H9 (cell line): ENCODE measurements at regions not wholly inside any gene's neighbourhood (a gene's known extent, or its start where the extent isn't known, plus 50 kb on each side); places are given as distances from the start of the nearest gene placed in this dataset.

Experiments used
- DNase-seq: peaks from one replicate; pipeline ENCODE4 v3.0.0-alpha.2; 2017
- H2AFZ ChIP-seq: one replicate; pipeline ENCODE4 v1.6.1; 2013; ENCODE audit warnings: mild to moderate bottlenecking, low read length, control low read depth, moderate library complexity
- H2AK5ac ChIP-seq: 2 replicates; pipeline ENCODE4 v1.6.1; 2013; ENCODE audit warnings: low read length, control low read depth, mixed read lengths; ENCODE audit not compliant: insufficient read length
- H2BK120ac ChIP-seq: one replicate; pipeline ENCODE4 v1.6.1; 2013; ENCODE audit warnings: low read depth, mild to moderate bottlenecking, low read length, control low read depth, inconsistent platforms; ENCODE audit not compliant: poor library complexity, severe bottlenecking
- H2BK12ac ChIP-seq: 2 replicates; pipeline ENCODE4 v1.6.1; 2013; ENCODE audit warnings: low read length, control low read depth, mixed read lengths, low read depth; ENCODE audit not compliant: insufficient read length
- H2BK15ac ChIP-seq: 2 replicates; pipeline ENCODE4 v1.6.1; 2013; ENCODE audit warnings: low read depth, low read length, control low read depth
- H2BK20ac ChIP-seq: one replicate; pipeline ENCODE4 v1.6.1; 2013; ENCODE audit warnings: low read depth, mild to moderate bottlenecking, low read length, control low read depth, inconsistent platforms; ENCODE audit not compliant: poor library complexity, severe bottlenecking
- H2BK5ac ChIP-seq: 2 replicates; pipeline ENCODE4 v1.6.1; 2013; ENCODE audit warnings: low read length, control low read depth, mixed read lengths; ENCODE audit not compliant: insufficient read length
- H3K14ac ChIP-seq: 2 replicates; pipeline ENCODE4 v1.6.1; 2013; ENCODE audit warnings: low read length, control low read depth; ENCODE audit not compliant: insufficient read depth
- H3K18ac ChIP-seq: 2 replicates; pipeline ENCODE4 v1.6.1; 2013; ENCODE audit warnings: low read depth, mild to moderate bottlenecking, mixed read lengths, low read length, control low read depth; ENCODE audit not compliant: insufficient read length
- H3K23ac ChIP-seq: 2 replicates; pipeline ENCODE4 v1.6.1; 2013; ENCODE audit warnings: low read length, control low read depth, mixed read lengths, low read depth; ENCODE audit not compliant: insufficient read length
- H3K23me2 ChIP-seq: 2 replicates; pipeline ENCODE4 v1.6.1; 2013; ENCODE audit warnings: low read depth, mild to moderate bottlenecking, mixed read lengths, low read length, control low read depth; ENCODE audit not compliant: insufficient read length, poor library complexity, severe bottlenecking
- H3K27ac ChIP-seq: 2 replicates; pipeline ENCODE4 v1.5.1; 2013; ENCODE audit warnings: low read length, control low read depth, mixed read lengths, low read depth; ENCODE audit not compliant: insufficient read length
- H3K27me3 ChIP-seq: 2 replicates; pipeline ENCODE4 v1.6.1; 2013; ENCODE audit warnings: low read length, control low read depth, inconsistent platforms; ENCODE audit not compliant: insufficient read depth
- H3K4ac ChIP-seq: 2 replicates; pipeline ENCODE4 v1.6.1; 2013; ENCODE audit warnings: low read depth, mild to moderate bottlenecking, control low read depth, inconsistent platforms, low read length, moderate library complexity
- H3K4me1 ChIP-seq: 2 replicates; pipeline ENCODE4 v1.6.1; 2013; ENCODE audit warnings: low read length, control low read depth, inconsistent platforms; ENCODE audit not compliant: insufficient read depth
- H3K4me2 ChIP-seq: 2 replicates; pipeline ENCODE4 v1.6.1; 2013; ENCODE audit warnings: low read length, control low read depth, mixed read lengths; ENCODE audit not compliant: insufficient read length, insufficient read depth
- H3K56ac ChIP-seq: 2 replicates; pipeline ENCODE4 v1.6.1; 2013; ENCODE audit warnings: low read depth, mild to moderate bottlenecking, mixed read lengths, low read length, control low read depth; ENCODE audit not compliant: insufficient read length
- H3K79me1 ChIP-seq: 2 replicates; pipeline ENCODE4 v1.6.1; 2013; ENCODE audit warnings: low read depth, mild to moderate bottlenecking, moderate library complexity, low read length, control low read depth, inconsistent platforms; ENCODE audit not compliant: insufficient read depth, poor library complexity, severe bottlenecking
- H3K79me2 ChIP-seq: 2 replicates; pipeline ENCODE4 v1.6.1; 2013; ENCODE audit warnings: low read length, control low read depth, inconsistent platforms; ENCODE audit not compliant: insufficient read depth
- H3K9ac ChIP-seq: 2 replicates; pipeline ENCODE4 v1.6.1; 2013; ENCODE audit warnings: low read length, control low read depth, mixed read lengths; ENCODE audit not compliant: insufficient read length; ENCODE audit errors: extremely low read depth
- H3K9me3 ChIP-seq: one replicate; pipeline ENCODE4 v1.6.1; 2013; ENCODE audit warnings: low read depth, low read length, inconsistent platforms; ENCODE audit not compliant: control insufficient read depth
- H3T11ph ChIP-seq: one replicate; pipeline ENCODE4 v1.6.1; 2013; ENCODE audit warnings: mild to moderate bottlenecking, low read length, control low read depth, inconsistent platforms
- H4K20me1 ChIP-seq: one replicate; pipeline ENCODE4 v1.6.1; 2013; ENCODE audit not compliant: control insufficient read depth, insufficient read length, insufficient read depth
- H4K5ac ChIP-seq: 2 replicates; pipeline ENCODE4 v1.6.1; 2013; ENCODE audit warnings: low read depth, mild to moderate bottlenecking, mixed read lengths, low read length, control low read depth; ENCODE audit not compliant: insufficient read length
- H4K8ac ChIP-seq: replicated peaks from 2 replicates; pipeline ENCODE4 v1.6.1; 2013; ENCODE audit warnings: low read length, control low read depth, mixed read lengths, low read depth; ENCODE audit not compliant: insufficient read length
- H4K91ac ChIP-seq: 2 replicates; pipeline ENCODE4 v1.6.1; 2013; ENCODE audit warnings: low read depth, mild to moderate bottlenecking, moderate library complexity, mixed read lengths, low read length, control low read depth; ENCODE audit not compliant: insufficient read length
- H3K27ac Mint-ChIP-seq, 3 experiments: 2 replicates in 2 of 3; 3 replicates in 1 of 3; pipeline ENCODE4 v1.8.0; 2020 to 2021; ENCODE audit warnings: mixed read lengths in 3 of 3, mild to moderate bottlenecking in 1 of 3, moderate library complexity in 1 of 3
- H3K27me3 Mint-ChIP-seq: 2 replicates; pipeline ENCODE4 v1.8.0; 2021; ENCODE audit warnings: low read depth, mild to moderate bottlenecking, moderate library complexity, mixed read lengths
- H3K36me3 Mint-ChIP-seq, 3 experiments: 2 replicates in 2 of 3; 3 replicates in 1 of 3; pipeline ENCODE4 v1.8.0; 2020 to 2021; ENCODE audit warnings: low read depth in 3 of 3, mixed read lengths in 3 of 3; ENCODE audit not compliant: insufficient read depth in 1 of 3
- H3K4me1 Mint-ChIP-seq, 2 experiments: 2 replicates each; pipeline ENCODE4 v1.8.0; 2020; ENCODE audit warnings: mixed read lengths in 2 of 2
- H3K4me3 Mint-ChIP-seq, 2 experiments: 2 replicates in 1 of 2; 3 replicates in 1 of 2; pipeline ENCODE4 v1.8.0; 2020 to 2021; ENCODE audit warnings: mild to moderate bottlenecking in 2 of 2, mixed read lengths in 2 of 2, moderate library complexity in 1 of 2
- H3K9me3 Mint-ChIP-seq, 2 experiments: 2 replicates in 1 of 2; 3 replicates in 1 of 2; pipeline ENCODE4 v1.8.0; 2020; ENCODE audit warnings: mild to moderate bottlenecking in 2 of 2, mixed read lengths in 2 of 2, moderate library complexity in 1 of 2
- WGBS: extraction: QIAGEN DNeasy Blood & Tissue Kit; methylation state at CpG from one replicate; pipeline ENCODE4 v1.1.7; 2013; ENCODE audit warnings: missing lambda C conversion rate, low lambda C conversion rate, mixed read lengths; ENCODE audit not compliant: insufficient read length; ENCODE audit errors: extremely low coverage; 5-methylcytosine and 5-hydroxymethylcytosine counted together
- TF ChIP-seq, protein P1 (sequence below): fragments of 200-600 bp; sonication (generic); conservative IDR thresholded peaks from 3 replicates; pipeline ENCODE4 v1.8.0; 2021; ENCODE audit warnings: antibody characterized with exemption, mild to moderate bottlenecking

DNA sequence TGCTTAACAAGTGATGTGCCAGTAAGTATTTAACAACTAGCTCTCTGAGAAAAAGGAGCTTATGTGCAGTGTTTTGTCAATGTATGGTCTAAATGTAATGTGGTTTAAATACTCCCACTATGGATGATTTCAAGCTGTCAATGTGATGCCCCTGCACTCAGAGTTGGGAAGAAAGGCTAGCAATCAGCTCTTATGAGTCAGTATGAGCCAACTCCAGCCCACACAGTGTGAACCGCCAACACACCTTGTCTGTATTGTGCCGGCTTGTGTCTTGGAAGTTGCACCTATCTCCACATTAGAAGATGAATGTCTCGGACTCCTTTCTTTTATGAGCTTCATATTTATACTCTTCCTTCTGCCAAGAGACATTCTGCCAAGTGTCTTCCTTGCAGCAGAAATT lies 703.8 kb upstream of the RAB6C start:
- Histone ChIP-seq H3K79me1 (no peaks in the 10 kb centered on the region), H3K56ac (no peak overlapping the region), H3K9ac (no peak overlapping the region), H3K27me3 (no peaks in the 10 kb centered on the region), H3T11ph (no peak overlapping the region), H2BK5ac (no peak overlapping the region), H4K8ac (no peak overlapping the region), H2BK12ac (no peak overlapping the region), H3K79me2 (no peaks in the 10 kb centered on the region), H2BK120ac (no peak overlapping the region), H3K27ac (no peak overlapping the region), H4K91ac (no peak overlapping the region), H4K20me1 (no peaks in the 10 kb centered on the region), H3K18ac (no peak overlapping the region), H2BK20ac (no peak overlapping the region), H3K14ac (no peak overlapping the region), H3K4me2 (no peak overlapping the region), H3K4ac (no peak overlapping the region), H3K23me2 (no peaks in the 10 kb centered on the region), H3K4me1 (no peaks in the 10 kb centered on the region), H4K5ac (no peak overlapping the region), H3K9me3 (no peaks in the 10 kb centered on the region), H2AK5ac (no peak overlapping the region), H3K23ac (no peak overlapping the region), H2AFZ (no peak overlapping the region), H2BK15ac (no peak overlapping the region)
- WGBS: no CpG with 5 or more reads among the region's 3 CpGs
- H3K27me3 Mint-ChIP-seq: no peaks in the 10 kb centered on the region; the same call in 1 of the 2 replicates
- TF ChIP-seq, protein P1, sequence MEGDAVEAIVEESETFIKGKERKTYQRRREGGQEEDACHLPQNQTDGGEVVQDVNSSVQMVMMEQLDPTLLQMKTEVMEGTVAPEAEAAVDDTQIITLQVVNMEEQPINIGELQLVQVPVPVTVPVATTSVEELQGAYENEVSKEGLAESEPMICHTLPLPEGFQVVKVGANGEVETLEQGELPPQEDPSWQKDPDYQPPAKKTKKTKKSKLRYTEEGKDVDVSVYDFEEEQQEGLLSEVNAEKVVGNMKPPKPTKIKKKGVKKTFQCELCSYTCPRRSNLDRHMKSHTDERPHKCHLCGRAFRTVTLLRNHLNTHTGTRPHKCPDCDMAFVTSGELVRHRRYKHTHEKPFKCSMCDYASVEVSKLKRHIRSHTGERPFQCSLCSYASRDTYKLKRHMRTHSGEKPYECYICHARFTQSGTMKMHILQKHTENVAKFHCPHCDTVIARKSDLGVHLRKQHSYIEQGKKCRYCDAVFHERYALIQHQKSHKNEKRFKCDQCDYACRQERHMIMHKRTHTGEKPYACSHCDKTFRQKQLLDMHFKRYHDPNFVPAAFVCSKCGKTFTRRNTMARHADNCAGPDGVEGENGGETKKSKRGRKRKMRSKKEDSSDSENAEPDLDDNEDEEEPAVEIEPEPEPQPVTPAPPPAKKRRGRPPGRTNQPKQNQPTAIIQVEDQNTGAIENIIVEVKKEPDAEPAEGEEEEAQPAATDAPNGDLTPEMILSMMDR: no peak
- no peaks in the 10 kb centered on the region; a peak in 2 of 7 replicates for H3K36me3 Mint-ChIP-seq
- H3K4me1 Mint-ChIP-seq: peaks cover 5 to 8% of the 10 kb centered on the region in 2 experiments; a peak in 2 of 4 replicates
- peaks cover 18 to 20% of the 10 kb centered on the region in 2 experiments for H3K9me3 Mint-ChIP-seq
- no peak overlapping the region for H3K4me3 Mint-ChIP-seq
- DNase-seq: no peak
- no peak overlapping the region for H3K27ac Mint-ChIP-seq
